Heart left ventricle (tissue), 13 donors: ENCODE measurements at regions not wholly inside any gene's neighbourhood (a gene's known extent, or its start where the extent isn't known, plus 50 kb on each side); places are given as distances from the start of the nearest gene placed in this dataset.

Experiments used
- POLR2A ChIP-seq, 2 donors: fragments of 450-650 bp; IDR thresholded peaks; one replicate each; pipeline ENCODE4 v1.6.1; 2017; ENCODE audit warnings: antibody characterized with exemption in 2 of 2, mild to moderate bottlenecking in 2 of 2, moderate library complexity in 2 of 2
- TF ChIP-seq, protein P1 (sequence below), 12 donors: fragments of 200-600 bp; sonication (generic) in 4 of 12; IDR thresholded peaks; one replicate each; pipeline versions ENCODE4 v1.5.0 to v1.8.0; 2018 to 2022; ENCODE audit warnings: antibody characterized with exemption in 12 of 12, mild to moderate bottlenecking in 5 of 12
- donor health status: ischemic (EF 13 %, LVEDD 7.1; RV severe dilation, severe dysfunction).
- donor health status: DM: no; HTN: yes; CAD: no.
- donor health status: DM: no; HTN: no; CAD: no.
- donor health status: ischemic (EF 25% LVEDD 6.9; RV normal size, moderate dysfunction).
- donor health status: ischemic (EF 25% LVEDD 5.7; RV mildly dilated, moderate dysfunction).
- donor health status: ischemic (EF 35%, LVEDD 5.7; RV mildly dilated, moderate dysfunction).
- donor health status: nonischemic (EF 11% LVEDD 7.7; RV severe dilation, severe dysfunction).
- donor health status: DM: yes; HTN: yes; CAD: no.
- donor health status: PGD.
- donor health status: ischemic (EF 29% LVEDD 5.4; RV normal size, mild dysfunction).
- donor health status: nonischemic (EF 23%, LVEDD 6.1; RV moderate dilation, normal function).

DNA sequence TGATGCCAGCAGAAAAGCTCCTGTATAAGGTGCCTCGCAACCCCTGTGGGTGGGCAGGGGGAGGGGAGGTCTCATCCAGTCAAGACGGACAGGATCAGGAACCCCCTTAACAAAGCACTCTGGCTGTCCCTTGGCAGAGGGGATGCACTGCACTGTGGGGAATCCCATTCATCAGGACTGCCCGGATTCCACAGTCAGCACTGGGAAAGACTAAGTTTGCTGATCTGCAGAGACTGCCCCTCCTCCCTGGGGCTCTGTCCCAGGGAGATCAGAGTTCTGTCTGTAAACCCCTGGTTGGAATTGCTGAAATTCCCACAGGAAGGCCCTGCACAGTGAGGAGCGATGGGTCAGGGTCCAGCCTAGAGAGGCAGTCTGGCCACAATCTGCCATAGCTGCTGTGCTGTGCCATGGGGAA, 149.5 kb upstream of the RBBP8 start:
- no peak for TF ChIP-seq POLR2A (IDR thresholded peaks at IDR 0.05)
- TF ChIP-seq, protein P1, sequence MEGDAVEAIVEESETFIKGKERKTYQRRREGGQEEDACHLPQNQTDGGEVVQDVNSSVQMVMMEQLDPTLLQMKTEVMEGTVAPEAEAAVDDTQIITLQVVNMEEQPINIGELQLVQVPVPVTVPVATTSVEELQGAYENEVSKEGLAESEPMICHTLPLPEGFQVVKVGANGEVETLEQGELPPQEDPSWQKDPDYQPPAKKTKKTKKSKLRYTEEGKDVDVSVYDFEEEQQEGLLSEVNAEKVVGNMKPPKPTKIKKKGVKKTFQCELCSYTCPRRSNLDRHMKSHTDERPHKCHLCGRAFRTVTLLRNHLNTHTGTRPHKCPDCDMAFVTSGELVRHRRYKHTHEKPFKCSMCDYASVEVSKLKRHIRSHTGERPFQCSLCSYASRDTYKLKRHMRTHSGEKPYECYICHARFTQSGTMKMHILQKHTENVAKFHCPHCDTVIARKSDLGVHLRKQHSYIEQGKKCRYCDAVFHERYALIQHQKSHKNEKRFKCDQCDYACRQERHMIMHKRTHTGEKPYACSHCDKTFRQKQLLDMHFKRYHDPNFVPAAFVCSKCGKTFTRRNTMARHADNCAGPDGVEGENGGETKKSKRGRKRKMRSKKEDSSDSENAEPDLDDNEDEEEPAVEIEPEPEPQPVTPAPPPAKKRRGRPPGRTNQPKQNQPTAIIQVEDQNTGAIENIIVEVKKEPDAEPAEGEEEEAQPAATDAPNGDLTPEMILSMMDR (IDR thresholded peaks at IDR 0.05) = no peak
